Neural cell (in vitro differentiated cells): ENCODE measurements at regions not wholly inside any gene's neighbourhood (a gene's known extent, or its start where the extent isn't known, plus 50 kb on each side); places are given as distances from the start of the nearest gene placed in this dataset.
"Not testable (repeated sequence)": the region's sequence is repeated elsewhere in the genome, so short reads cannot be mapped to it uniquely, and the experiment has no call there.

ENCODE experiments used
- H2AFZ ChIP-seq: fragments of 200-600, 300-800 bp; sonication (generic), shearing (Covaris generic); 2 replicates; pipeline ENCODE4 v1.6.0; 2014; ENCODE audit warnings: low read depth, mild to moderate bottlenecking, antibody characterized with exemption, low read length, moderate library complexity
- H3F3A ChIP-seq: fragments of 200-600 bp; shearing (Covaris generic); 2 replicates; pipeline ENCODE4 v1.6.1; 2016; ENCODE audit warnings: mild to moderate bottlenecking, moderate library complexity, mixed read lengths, antibody characterized with exemption, low read length; ENCODE audit not compliant: insufficient read depth, poor library complexity, severe bottlenecking
- H3K27ac ChIP-seq: fragments of 200-600, 300-800 bp; sonication (generic), shearing (Covaris generic); 2 replicates; pipeline ENCODE4 v1.5.1; 2014; ENCODE audit warnings: mild to moderate bottlenecking, low read length, moderate library complexity
- H3K27me3 ChIP-seq: fragments of 300-800, 200-600 bp; sonication (generic), shearing (Covaris generic); 2 replicates; pipeline ENCODE4 v1.6.0; 2014; ENCODE audit warnings: mild to moderate bottlenecking, low read depth, low read length, moderate library complexity; ENCODE audit not compliant: insufficient read depth
- H3K36me3 ChIP-seq: fragments of 300-800, 200-600 bp; sonication (generic), shearing (Covaris generic); 2 replicates; pipeline ENCODE4 v1.5.1; 2014; ENCODE audit warnings: mild to moderate bottlenecking, antibody characterized with exemption, low read length, moderate library complexity; ENCODE audit not compliant: insufficient read depth
- H3K4me2 ChIP-seq: fragments of 300-800, 200-600 bp; sonication (generic), shearing (Covaris generic); 2 replicates; pipeline ENCODE4 v1.6.0; 2014; ENCODE audit warnings: mild to moderate bottlenecking, low read length
- H3K4me3 ChIP-seq: fragments of 300-800, 200-600 bp; sonication (generic), shearing (Covaris generic); 2 replicates; pipeline ENCODE4 v1.5.1; 2014; ENCODE audit warnings: mild to moderate bottlenecking, low read length, moderate library complexity
- H3K79me2 ChIP-seq: fragments of 200-600 bp; shearing (Covaris generic); replicated peaks from 2 replicates; pipeline ENCODE4 v1.6.0; 2014; ENCODE audit warnings: mild to moderate bottlenecking, low read length, moderate library complexity; ENCODE audit not compliant: insufficient read depth
- H3K9ac ChIP-seq: fragments of 300-800, 200-600 bp; sonication (generic), shearing (Covaris generic); 2 replicates; pipeline ENCODE4 v1.6.1; 2016; ENCODE audit warnings: mild to moderate bottlenecking, low read length, mixed read lengths
- H3K9me2 ChIP-seq: fragments of 200-600 bp; shearing (Covaris generic); 2 replicates; pipeline ENCODE4 v1.6.1; 2016; ENCODE audit warnings: mild to moderate bottlenecking, low read length, mixed read lengths; ENCODE audit not compliant: insufficient read depth
- H3K9me3 ChIP-seq: fragments of 200-600, 300-800 bp; sonication (generic), shearing (Covaris generic); 2 replicates; pipeline ENCODE4 v1.6.1; 2016; ENCODE audit warnings: mild to moderate bottlenecking, mixed run types, low read length, moderate library complexity, mixed read lengths
- H4K20me1 ChIP-seq: fragments of 200-600 bp; shearing (Covaris generic); 2 replicates; pipeline ENCODE4 v1.6.1; 2016; ENCODE audit warnings: mild to moderate bottlenecking, mixed run types; ENCODE audit not compliant: insufficient read depth
- CTCF ChIP-seq: fragments of 450-650 bp; IDR thresholded peaks from 2 replicates; pipeline ENCODE4 v1.5.1; 2014; ENCODE audit warnings: antibody characterized with exemption, mild to moderate bottlenecking, moderate library complexity; ENCODE audit not compliant: poor library complexity, severe bottlenecking
- EP300 ChIP-seq: fragments of 450-650 bp; conservative IDR thresholded peaks from 2 replicates; pipeline ENCODE4 v1.6.1; 2014; ENCODE audit warnings: antibody characterized with exemption, mild to moderate bottlenecking, moderate library complexity; ENCODE audit not compliant: poor library complexity, severe bottlenecking
- EZH2 ChIP-seq: fragments of 200-600, 300-800 bp; shearing (Covaris generic), sonication (generic); IDR thresholded peaks from 2 replicates; pipeline ENCODE4 v1.6.1; 2014; ENCODE audit warnings: antibody characterized with exemption, low read length, borderline replicate concordance, mild to moderate bottlenecking; ENCODE audit not compliant: insufficient read depth, poor library complexity, severe bottlenecking
- MXI1 ChIP-seq: fragments of 450-650 bp; conservative IDR thresholded peaks from 2 replicates; pipeline ENCODE4 v1.6.1; 2014; ENCODE audit warnings: antibody characterized with exemption, mild to moderate bottlenecking; ENCODE audit not compliant: poor library complexity, severe bottlenecking
- POLR2AphosphoS5 ChIP-seq: IDR thresholded peaks from 2 replicates; pipeline ENCODE4 v1.6.1; 2012
- RAD21 ChIP-seq: fragments of 450-650 bp; conservative IDR thresholded peaks from 2 replicates; pipeline ENCODE4 v1.6.1; 2014; ENCODE audit warnings: antibody characterized with exemption, mild to moderate bottlenecking, moderate library complexity
- REST ChIP-seq: IDR thresholded peaks from 2 replicates; pipeline ENCODE4 v1.6.1; 2012; ENCODE audit warnings: borderline replicate concordance
- SMC3 ChIP-seq: fragments of 450-650 bp; conservative IDR thresholded peaks from 2 replicates; pipeline ENCODE4 v1.6.1; 2014; ENCODE audit warnings: antibody characterized with exemption, mild to moderate bottlenecking, moderate library complexity; ENCODE audit not compliant: poor library complexity
- TAF1 ChIP-seq: IDR thresholded peaks from 2 replicates; pipeline ENCODE4 v1.6.1; 2012; ENCODE audit warnings: low read depth

GRCh38 chr2:238512247-238512867 lies 85.6 kb downstream of the ASB1 start:
- no peak for TF ChIP-seq MXI1
- no peak for TF ChIP-seq REST
- TF ChIP-seq SMC3: no peak
- no peak for TF ChIP-seq CTCF
- TF ChIP-seq EP300: no peak
- no peak for TF ChIP-seq RAD21
- no peak for TF ChIP-seq TAF1
- TF ChIP-seq POLR2AphosphoS5: no peak
- TF ChIP-seq EZH2: no peak
- Histone ChIP-seq H3K4me3 (no peak overlapping the region), H4K20me1 (no peaks in the 10 kb centered on the region), H3K4me2 (no peak overlapping the region), H3K27ac (no peak overlapping the region), H3K27me3 (no peaks in the 10 kb centered on the region), H2AFZ (no peak overlapping the region), H3K9me2 (no peaks in the 10 kb centered on the region), H3F3A (no peaks in the 10 kb centered on the region), H3K9me3 (no peaks in the 10 kb centered on the region), H3K9ac (no peak overlapping the region), H3K36me3 (no peaks in the 10 kb centered on the region), H3K79me2 (no peaks in the 10 kb centered on the region)

- Histone ChIP-seq H3K36me3 (no peaks in the 10 kb centered on the region), H4K20me1 (no peaks in the 10 kb centered on the region), H3K9me3 (no peaks in the 10 kb centered on the region), H3K9me2 (no peaks in the 10 kb centered on the region), H3K79me2 (no peaks in the 10 kb centered on the region), H3K4me3 (no peak overlapping the region), H3K27me3 (no peaks in the 10 kb centered on the region), H3K4me2 (no peak overlapping the region), H3K9ac (no peak overlapping the region), H3K27ac (no peak overlapping the region), H2AFZ (no peak overlapping the region), H3F3A (no peaks in the 10 kb centered on the region)
- TF ChIP-seq SMC3 (no peak), REST (no peak), MXI1 (no peak), CTCF (no peak), TAF1 (no peak), RAD21 (no peak), EZH2 (no peak), POLR2AphosphoS5 (no peak), EP300 (no peak)
Measured at GRCh38 chr2:238513346-238513745, 86.6 kb downstream of the ASB1 start.

- not testable (repeated sequence) for H3K36me3 ChIP-seq, H3F3A ChIP-seq, H2AFZ ChIP-seq, H3K9me3 ChIP-seq, H3K4me2 ChIP-seq, H3K9me2 ChIP-seq, H3K27ac ChIP-seq, H3K79me2 ChIP-seq, H3K27me3 ChIP-seq, H3K9ac ChIP-seq, H3K4me3 ChIP-seq, H4K20me1 ChIP-seq
Measured at GRCh38 chr2:238514024-238514423, 87.3 kb downstream of the ASB1 start.
